ENCODE measurements at regions not wholly inside any gene's neighbourhood (a gene's known extent, or its start where the extent isn't known, plus 50 kb on each side); places are given as distances from the start of the nearest gene placed in this dataset.

DNA sequence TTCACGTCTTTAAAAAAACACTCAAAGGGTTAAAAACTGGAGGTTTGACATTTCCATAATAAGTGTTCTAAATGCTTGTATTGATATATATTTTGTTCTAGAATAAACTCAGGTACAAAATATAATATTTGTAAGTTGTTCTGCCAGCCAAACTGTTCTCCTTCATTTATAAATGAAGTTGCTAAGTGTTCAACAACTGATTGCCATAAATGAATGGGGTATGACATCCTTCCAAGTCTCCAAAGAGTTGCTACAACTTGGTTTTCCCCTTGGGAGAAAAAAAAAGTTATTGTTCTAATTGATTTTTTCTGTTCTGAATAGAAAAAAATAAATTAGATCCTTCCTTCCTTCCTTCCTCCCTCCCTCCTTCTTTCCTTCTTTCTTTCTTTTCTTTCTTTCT lies 65.4 kb upstream of the BLID start:
- 51 to 77% (median 70%) methylated on average over 1 of the region's 1 CpG for WGBS, 5 donors

DNA sequence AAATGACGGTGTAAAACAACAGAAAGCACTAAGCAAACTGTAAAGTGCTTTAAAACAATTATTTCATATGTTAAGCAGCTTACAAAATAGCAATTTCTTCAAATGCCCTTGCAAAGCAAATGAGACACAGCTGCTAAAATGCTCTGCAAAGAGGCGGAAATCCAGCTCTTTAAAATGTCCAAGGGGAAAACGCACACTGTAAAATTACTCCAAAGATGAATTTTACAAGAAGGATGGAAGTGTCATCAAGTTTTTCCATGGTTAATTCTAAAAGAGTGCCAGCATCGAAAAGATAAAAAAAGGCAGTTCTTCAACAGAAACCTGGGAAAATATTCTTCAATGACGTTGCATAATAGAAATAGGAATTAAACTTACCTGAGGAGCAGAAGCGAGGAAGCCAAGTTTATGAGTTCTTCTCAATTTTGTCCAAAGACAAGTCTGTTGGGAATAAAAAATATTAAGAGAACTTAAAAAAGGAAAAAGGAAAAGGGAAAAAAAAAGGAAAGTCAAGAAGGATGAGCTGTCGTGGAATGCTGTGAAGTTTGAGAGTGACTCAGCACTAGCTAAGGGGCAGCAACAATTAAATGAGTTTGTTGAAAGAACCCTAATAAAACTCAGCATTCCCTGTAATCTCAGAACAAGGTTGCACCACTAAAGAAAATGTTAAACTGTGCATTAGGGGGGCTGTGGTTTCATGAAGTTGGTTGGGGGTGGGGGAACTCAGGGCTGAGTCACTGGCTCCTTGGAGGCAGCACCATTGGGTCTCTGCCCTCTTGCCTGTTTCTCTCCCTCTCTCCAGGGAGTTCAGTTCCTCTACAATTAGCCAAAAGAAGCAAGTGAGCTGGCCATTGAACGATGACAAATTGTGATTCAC lies 64.2 kb upstream of the BLID start:
- intact Hi-C loops (cut with DNase I; ENCODE audit: low total_unique reads) = no loop called here
- 61 to 76% (median 64%) methylated on average over 8 of the region's 8 CpGs for WGBS, 5 donors
- TF ChIP-seq POLR2AphosphoS5 (IDR thresholded peaks at IDR 0.05) (no peak), EP300 (IDR thresholded peaks at IDR 0.05) (no peak), POLR2A (IDR thresholded peaks at IDR 0.05) (no peak)
- TF ChIP-seq, protein P1, sequence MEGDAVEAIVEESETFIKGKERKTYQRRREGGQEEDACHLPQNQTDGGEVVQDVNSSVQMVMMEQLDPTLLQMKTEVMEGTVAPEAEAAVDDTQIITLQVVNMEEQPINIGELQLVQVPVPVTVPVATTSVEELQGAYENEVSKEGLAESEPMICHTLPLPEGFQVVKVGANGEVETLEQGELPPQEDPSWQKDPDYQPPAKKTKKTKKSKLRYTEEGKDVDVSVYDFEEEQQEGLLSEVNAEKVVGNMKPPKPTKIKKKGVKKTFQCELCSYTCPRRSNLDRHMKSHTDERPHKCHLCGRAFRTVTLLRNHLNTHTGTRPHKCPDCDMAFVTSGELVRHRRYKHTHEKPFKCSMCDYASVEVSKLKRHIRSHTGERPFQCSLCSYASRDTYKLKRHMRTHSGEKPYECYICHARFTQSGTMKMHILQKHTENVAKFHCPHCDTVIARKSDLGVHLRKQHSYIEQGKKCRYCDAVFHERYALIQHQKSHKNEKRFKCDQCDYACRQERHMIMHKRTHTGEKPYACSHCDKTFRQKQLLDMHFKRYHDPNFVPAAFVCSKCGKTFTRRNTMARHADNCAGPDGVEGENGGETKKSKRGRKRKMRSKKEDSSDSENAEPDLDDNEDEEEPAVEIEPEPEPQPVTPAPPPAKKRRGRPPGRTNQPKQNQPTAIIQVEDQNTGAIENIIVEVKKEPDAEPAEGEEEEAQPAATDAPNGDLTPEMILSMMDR (IDR thresholded peaks at IDR 0.05) = no peak
- H3K27ac ChIP-seq = peak overlapping the region in 2 of 5 donors; percentile 1 to 48
- no peak for DNase-seq
- H3K4me1 ChIP-seq = peaks cover 0 to 7% (median 3%) of the 10 kb centered on the region in 4 donors
- H3K9me3 ChIP-seq = peaks cover 0 to 5% (median 0%) of the 10 kb centered on the region in 4 donors
- H3K36me3 ChIP-seq = no peaks in the 10 kb centered on the region
- no peak overlapping the region for H3K4me3 ChIP-seq
- H3K27me3 ChIP-seq = no peaks in the 10 kb centered on the region

More for the DNA sequence above, 65.4 kb upstream of the BLID start:
- Histone ChIP-seq H3K27me3 (no peaks in the 10 kb centered on the region), H3K4me1 (peaks cover 0 to 7% (median 3%) of the 10 kb centered on the region in 4 donors), H3K4me3 (no peak overlapping the region), H3K27ac (peak overlapping the region in 2 of 5 donors; percentile 1 to 48), H3K9me3 (peaks cover 0 to 16% (median 0%) of the 10 kb centered on the region in 4 donors), H3K36me3 (no peaks in the 10 kb centered on the region)
- no peak for DNase-seq
- TF ChIP-seq POLR2A (IDR thresholded peaks at IDR 0.05) = no peak
- TF ChIP-seq, protein P1 (IDR thresholded peaks at IDR 0.05) = no peak
- no peak for TF ChIP-seq POLR2AphosphoS5 (IDR thresholded peaks at IDR 0.05)
- no peak for TF ChIP-seq EP300 (IDR thresholded peaks at IDR 0.05)
- intact Hi-C loops (cut with DNase I; ENCODE audit: low total_unique reads) = no loop called here

DNA sequence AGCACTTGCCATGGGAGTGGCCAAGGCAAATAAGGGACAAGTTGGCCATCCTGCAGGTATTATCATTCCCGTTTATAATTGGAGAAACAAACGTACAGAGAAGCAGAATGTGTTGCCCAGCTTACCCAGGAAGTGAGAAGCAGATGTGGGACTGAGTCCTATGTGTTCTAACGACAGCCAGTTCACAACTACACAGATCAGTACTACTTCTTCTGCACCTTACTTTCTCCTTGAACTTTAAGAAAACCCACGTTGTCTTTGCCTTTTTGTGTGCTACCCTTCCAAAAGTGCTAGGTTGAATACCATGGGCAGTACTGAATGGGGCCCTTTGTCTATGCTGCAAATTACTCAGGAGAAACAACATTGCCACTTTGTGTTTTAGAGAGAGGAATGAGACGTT lies 62.8 kb upstream of the BLID start:
- WGBS, 5 donors = 42 to 59% (median 48%) methylated on average over 5 of the region's 5 CpGs
- Histone ChIP-seq H3K27me3 (no peaks in the 10 kb centered on the region), H3K4me1 (peaks cover 0 to 7% (median 3%) of the 10 kb centered on the region in 4 donors), H3K27ac (no peak overlapping the region), H3K36me3 (no peaks in the 10 kb centered on the region), H3K9me3 (no peaks in the 10 kb centered on the region), H3K4me3 (no peak overlapping the region)
- intact Hi-C loops (cut with DNase I; ENCODE audit: low total_unique reads) = no loop called here
- DNase-seq = no peak
- TF ChIP-seq EP300 (IDR thresholded peaks at IDR 0.05) (no peak), POLR2AphosphoS5 (IDR thresholded peaks at IDR 0.05) (no peak), POLR2A (IDR thresholded peaks at IDR 0.05) (no peak)
- TF ChIP-seq, protein P1 (IDR thresholded peaks at IDR 0.05) = no peak

DNA sequence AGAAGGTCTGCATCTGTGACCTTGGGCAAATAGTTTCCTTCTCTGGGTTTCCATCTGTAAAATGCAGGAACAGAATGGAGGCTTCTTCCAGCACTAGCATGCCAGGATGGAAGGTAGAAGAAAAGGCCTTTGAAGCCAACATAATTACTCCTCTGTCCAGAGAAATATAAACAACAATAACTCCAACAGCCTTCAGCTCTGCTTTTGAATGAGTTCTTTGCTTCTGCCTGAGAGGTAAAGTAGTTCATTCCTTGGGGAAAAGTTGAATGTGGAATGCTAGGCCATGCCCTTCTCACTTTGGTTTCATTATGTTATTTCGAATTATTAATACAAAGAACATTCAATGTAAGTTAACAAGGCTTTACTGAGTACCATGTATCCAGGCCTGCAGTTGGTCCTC lies 61.2 kb upstream of the BLID start:
- WGBS, 5 donors = 62 to 86% (median 77%) methylated on average over 1 of the region's 1 CpG
- TF ChIP-seq EP300 (IDR thresholded peaks at IDR 0.05) (no peak), POLR2A (IDR thresholded peaks at IDR 0.05) (no peak), POLR2AphosphoS5 (IDR thresholded peaks at IDR 0.05) (no peak)
- TF ChIP-seq, protein P1 (IDR thresholded peaks at IDR 0.05) = no peak
- Histone ChIP-seq H3K4me3 (no peak overlapping the region), H3K36me3 (no peaks in the 10 kb centered on the region), H3K27me3 (no peaks in the 10 kb centered on the region), H3K27ac (no peak overlapping the region), H3K9me3 (no peaks in the 10 kb centered on the region), H3K4me1 (peaks cover 0 to 14% (median 3%) of the 10 kb centered on the region in 4 donors)
- intact Hi-C loops (cut with DNase I; ENCODE audit: low total_unique reads) = no loop called here
- DNase-seq = no peak

Measured in stomach (tissue), 8 donors.